ENCODE measurements at regions not wholly inside any gene's neighbourhood (a gene's known extent, or its start where the extent isn't known, plus 50 kb on each side); places are given as distances from the start of the nearest gene placed in this dataset.

- DNase-seq: no peak
Observed at GRCh38 chr18:67951137-67951536, 434.6 kb upstream of the DSEL start.

GRCh38 chr18:67938660-67939059, 422.1 kb upstream of the DSEL start:
- DNase-seq: no peak

GRCh38 chr18:67935638-67936037, 419.1 kb upstream of the DSEL start:
- DNase-seq: no peak

GRCh38 chr18:67933271-67933670, 416.8 kb upstream of the DSEL start:
- DNase-seq: no peak

DNA sequence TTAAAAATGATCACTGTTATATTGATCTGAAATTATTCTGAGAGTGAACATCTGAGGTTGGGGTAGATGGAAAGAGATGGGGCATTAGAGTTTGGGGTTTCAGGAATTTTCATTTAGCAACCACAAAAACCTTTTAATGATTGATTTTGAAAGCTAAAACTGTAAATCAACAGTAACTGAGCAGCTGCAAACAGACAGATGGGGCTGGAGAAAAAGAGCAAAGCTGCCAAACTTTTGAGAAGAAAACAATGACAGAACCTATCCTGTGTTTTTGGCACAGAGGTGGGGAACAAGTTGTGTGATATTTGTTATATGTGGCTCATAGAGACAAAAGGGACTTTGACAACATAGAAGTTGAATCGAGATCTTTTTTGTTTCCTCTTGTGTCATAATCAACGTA, 415.8 kb upstream of the DSEL start:
- DNase-seq: no peak

DNA sequence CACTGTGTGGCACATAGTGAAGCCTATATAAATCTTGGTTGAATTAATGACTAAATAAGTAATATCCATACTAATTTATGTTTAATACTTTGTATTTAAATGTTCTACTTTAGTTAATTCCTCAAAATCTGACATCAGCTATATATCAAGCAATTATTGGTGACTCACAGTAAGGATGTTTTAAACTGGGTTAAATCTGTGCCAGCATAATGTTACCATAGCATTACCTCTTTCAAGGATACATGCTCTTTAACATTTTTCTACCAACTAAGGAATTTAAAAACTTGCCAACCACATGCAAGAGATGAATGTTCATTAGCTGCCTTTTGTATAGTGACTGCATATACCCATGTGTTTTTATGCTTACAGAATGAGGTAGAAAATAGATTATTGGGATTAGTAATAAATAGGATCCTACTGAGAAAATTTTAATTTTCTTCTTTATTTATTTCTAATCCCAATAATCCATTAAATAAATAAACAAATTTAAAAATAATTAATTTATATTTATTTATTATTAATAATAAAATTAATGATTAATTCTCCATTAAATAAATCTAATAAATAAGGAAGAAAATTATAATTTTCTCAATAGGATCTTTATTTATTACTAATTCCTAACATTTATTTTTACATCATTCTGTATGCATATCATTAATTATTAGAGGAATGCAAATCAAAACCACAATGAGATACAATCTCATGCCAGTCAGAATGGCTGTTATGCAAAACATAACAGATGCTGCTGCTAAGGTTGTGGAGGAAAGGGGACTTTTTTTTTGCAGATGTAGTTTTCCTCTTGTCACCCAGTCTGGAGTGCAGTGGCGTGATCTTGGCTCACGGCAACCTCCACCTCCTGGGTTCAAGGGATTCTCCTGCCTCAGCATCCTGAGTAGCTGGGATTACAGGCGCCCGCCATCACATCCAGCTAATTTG, 410.7 kb upstream of the DSEL start:
- no peak for DNase-seq

DNA sequence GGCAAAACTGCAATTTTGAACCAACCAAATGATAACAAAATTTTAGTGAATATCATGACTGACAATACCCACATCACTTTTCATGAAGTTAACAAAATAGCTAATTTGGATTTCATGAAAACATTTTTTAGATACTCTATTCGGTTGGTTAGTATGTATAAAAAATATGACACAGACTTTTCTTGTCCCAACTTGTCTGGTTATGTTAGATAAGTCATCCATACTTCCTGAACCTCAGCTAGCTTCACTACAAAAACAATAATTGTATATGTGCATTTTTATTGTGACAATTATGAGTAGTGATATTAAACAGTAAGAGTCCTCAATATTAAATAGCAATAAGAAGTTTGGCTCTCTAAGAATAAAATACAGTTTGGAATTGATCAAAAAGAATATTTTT, 408.1 kb upstream of the DSEL start:
- no peak for DNase-seq

DNA sequence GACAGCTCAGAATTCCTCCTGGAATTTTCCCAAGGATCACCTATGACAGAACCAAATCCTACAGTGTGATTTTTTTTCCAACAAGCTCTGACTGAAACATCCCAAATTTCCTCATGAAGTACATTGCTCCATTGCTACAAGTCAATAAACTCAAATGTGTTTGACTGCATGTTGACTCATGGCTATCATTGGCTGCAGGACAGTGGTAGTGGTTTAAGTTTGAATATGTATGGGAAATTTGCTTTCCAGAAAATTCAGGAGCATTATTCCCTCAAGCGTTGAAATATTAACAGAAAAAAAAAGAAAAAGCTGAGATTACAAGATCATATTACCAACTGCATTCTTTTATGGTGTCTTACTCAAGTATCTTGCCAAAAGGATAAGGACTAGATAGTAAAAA, 402.8 kb upstream of the DSEL start:
- no peak for DNase-seq

DNA sequence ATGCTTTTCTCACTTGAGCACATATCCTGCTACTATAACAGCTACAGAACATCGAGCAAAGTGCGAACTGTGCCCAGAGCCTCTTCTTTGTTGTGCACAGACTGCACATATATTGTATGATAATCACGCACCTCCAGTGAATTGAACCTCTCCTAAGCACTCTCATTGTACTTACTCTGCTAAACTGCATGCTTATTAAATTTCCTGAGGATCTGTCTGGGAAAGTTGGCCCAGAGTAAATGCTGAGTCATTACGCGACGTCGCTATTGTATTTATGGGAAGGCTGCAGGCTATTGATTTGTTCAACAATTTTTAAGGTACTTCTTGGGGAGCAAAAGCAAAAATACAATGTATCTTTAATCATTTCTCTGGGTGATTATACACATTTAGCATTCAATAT, 399.6 kb upstream of the DSEL start:
- no peak for DNase-seq

DNA sequence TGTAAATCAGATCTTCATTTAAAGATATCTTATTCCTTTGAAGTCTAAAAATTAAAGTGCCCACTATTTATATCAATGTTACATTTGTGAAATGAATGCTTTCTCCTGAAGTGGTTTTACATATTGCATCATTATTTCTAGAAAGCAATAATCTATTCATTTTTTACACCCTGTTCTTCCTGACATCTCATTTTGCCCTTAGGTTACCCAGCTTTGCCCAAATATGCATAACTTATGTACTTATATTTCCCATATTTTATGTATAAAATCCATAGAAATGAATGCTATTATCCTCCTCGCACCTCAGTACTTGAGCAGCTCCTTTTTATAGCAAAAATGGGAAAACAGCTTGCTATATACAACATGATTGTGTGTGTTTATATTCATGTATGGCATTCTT, 396.5 kb upstream of the DSEL start:
- DNase-seq: no peak

GRCh38 chr18:67901573-67901972, 385.1 kb upstream of the DSEL start:
- no peak for DNase-seq

DNA sequence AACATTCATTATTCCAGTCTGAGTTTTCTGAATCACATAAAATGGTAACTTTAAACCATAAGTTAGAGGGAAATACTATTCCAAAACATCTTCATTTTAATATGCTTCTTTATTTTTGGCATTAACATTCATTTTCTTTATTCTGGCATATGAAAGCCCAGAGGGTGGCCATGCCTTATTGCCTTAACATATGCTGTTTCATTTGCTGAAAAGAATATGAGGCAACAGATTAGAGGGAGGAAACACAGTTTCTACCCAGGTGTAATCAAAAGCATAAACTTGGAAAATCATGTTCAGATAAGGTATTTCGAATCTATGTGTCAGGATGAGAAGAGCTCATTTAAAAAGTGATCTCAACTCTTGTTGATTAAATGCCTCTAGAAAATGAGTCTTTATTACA, 379.9 kb upstream of the DSEL start:
- DNase-seq: no peak

- DNase-seq: no peak
Observed at GRCh38 chr18:67893916-67894315, 377.4 kb upstream of the DSEL start.

- DNase-seq: no peak
Observed at GRCh38 chr18:67876871-67877270, 360.4 kb upstream of the DSEL start.

GRCh38 chr18:67875944-67876343, 359.4 kb upstream of the DSEL start:
- no peak for DNase-seq

DNA sequence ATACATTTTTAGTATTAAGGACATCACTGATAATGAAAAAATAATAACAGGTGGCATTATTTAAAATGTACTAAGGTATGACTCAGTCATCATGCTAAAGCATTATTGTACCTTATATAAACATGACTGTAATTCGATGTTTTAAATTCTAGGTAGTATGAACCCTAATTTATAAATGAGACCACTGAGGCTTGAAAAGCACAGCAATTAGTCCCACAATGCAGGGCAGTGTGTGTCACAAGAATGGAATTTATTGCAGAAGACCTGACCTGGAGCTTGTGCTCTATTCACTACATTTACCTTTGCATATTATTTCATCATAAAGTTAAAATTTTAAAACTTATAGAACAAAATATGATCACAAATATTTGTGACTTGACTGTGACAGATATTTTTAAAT, 358.5 kb upstream of the DSEL start:
- no peak for DNase-seq

- DNase-seq: no peak
Observed at GRCh38 chr18:67865400-67865799, 348.9 kb upstream of the DSEL start.

GRCh38 chr18:67864677-67865340, 348.3 kb upstream of the DSEL start:
- no peak for DNase-seq

DNA sequence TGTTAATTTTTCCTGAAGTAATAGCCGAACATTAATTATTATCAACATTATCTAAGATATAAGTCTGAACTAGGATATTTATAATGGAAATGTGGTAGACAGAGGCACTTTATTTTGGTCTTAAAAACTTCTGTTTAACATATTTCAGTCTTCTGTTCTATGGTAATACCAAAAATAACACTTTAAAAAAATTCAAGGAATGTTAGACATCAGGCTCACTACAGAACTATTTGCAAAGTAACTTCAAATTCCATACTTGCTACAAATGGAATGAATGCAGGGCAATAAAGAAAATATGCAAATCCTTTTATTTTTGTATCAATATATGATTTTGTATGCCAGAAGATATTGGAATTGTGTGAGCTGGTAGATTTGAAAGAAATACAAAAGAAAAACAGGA, 345.5 kb upstream of the DSEL start:
- DNase-seq: no peak

GRCh38 chr18:67854340-67854739, 337.8 kb upstream of the DSEL start:
- no peak for DNase-seq

DNA sequence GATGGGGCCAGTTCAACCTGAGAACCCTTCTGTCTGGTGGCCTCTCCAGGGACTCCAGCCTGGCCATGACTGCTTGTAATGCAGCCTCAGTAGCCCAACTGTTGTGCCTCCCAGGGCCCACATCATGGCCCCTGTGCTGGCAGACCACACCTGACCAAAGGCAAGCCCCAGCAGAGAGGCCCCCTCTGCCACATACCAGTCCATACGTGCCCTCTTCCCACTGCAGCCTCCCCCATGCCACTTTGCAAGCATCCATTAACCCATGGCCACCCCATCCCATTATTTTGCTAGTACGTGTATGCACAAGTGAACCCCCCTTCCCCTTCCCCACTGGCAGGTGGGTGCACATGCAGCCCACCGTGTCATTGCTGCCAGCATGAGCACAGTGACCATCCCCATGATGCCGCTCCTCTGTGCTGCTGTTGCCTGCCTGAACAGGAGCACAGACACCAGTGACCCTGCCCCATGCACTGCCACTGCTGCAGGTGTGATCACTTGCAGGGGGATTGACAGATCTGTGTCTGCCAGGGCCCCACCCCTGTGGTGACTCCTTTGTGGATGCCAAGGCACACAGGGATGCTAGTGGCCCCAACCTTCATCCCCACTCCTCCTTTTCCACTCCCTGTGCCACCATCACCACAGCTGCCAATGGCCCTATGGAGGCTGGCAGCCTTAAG, 330.0 kb upstream of the DSEL start:
- DNase-seq: no peak

DNA sequence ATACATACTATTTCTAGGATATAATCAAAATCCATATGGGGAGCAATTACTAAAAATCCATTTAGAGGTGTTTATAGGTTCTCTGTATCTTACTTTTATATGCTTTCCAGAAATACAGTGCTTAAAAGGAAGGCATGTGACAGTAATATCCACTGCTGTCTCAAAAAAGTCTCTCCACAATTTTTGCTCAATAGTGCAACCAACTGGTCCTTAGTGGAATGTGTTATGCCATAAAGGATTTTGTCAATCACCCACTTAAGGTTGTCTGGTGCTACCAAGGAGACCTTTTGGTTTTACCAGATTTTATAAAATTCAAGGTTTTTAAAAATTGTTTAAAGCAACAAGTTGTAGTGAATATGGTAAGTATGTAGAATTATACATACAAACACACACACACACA, 328.5 kb upstream of the DSEL start:
- no peak for DNase-seq

DNA sequence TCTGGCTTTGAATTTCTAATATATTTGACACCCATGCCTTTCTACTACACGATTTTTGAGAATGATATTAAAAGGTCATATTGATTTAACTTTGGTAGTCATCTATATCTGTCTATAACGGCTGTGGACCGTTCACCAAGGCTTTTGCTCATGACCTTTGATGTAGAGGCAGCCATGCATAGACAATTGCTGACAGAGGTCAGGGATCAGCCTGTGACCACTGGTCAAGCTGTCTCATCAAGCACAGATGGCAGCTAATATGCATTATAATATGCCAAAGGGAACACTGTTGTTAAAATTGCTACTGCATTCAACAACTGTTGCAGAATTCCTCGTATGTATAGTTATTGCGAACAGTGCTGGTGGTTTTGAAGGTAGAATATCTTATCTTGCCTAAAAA, 323.9 kb upstream of the DSEL start:
- DNase-seq: no peak

DNA sequence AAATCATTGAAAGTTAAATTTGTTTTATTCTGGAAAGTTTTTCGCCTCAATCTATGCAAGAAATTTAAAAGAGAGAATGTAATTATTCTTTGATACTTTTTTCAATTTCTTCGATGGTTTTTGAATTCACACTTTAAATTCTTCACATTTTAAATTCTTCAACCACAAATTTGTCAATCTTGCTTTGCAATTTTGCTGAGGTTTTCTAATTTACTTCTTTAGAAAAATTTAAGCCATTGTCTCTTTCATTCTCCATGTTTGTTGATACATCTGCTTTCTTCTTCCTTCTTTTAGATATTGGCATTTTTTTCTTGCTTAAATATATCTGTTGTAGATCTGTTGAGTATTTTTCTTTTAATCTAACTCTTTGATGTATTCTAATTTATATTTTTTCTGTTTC, 301.9 kb upstream of the DSEL start:
- DNase-seq: no peak
